Mesothelial cell of epicardium (in vitro differentiated cells): ENCODE measurements at regions not wholly inside any gene's neighbourhood (a gene's known extent, or its start where the extent isn't known, plus 50 kb on each side); places are given as distances from the start of the nearest gene placed in this dataset.
A peak's percentile ranks its signal among the peaks of the same experiment; 100 is the strongest.
"Not testable (repeated sequence)": the region's sequence is repeated elsewhere in the genome, so short reads cannot be mapped to it uniquely, and the experiment has no call there.

Experiments used
- DNase-seq, 2 experiments: peaks; one replicate each; pipeline ENCODE4 v3.0.0; 2021; ENCODE audit warnings: low spot score in 2 of 2; ENCODE audit not compliant: unreplicated experiment in 2 of 2
- H3K27ac Mint-ChIP-seq: 2 replicates; pipeline ENCODE4 v1.8.0; 2021; ENCODE audit warnings: mixed read lengths
- H3K27me3 Mint-ChIP-seq: 2 replicates; pipeline ENCODE4 v1.8.0; 2021; ENCODE audit warnings: low read depth, mixed read lengths
- H3K36me3 Mint-ChIP-seq: 2 replicates; pipeline ENCODE4 v1.8.0; 2021; ENCODE audit warnings: mixed read lengths
- H3K4me1 Mint-ChIP-seq: 2 replicates; pipeline ENCODE4 v1.8.0; 2021; ENCODE audit warnings: mixed read lengths
- H3K4me3 Mint-ChIP-seq: 2 replicates; pipeline ENCODE4 v1.8.0; 2021; ENCODE audit warnings: mild to moderate bottlenecking, moderate library complexity, mixed read lengths
- H3K9me3 Mint-ChIP-seq: 2 replicates; pipeline ENCODE4 v1.8.0; 2021; ENCODE audit warnings: mixed read lengths
- CTCF ChIP-seq: fragments of 200-600 bp; sonication (generic); IDR thresholded peaks from one replicate; pipeline ENCODE4 v1.5.0; 2021; ENCODE audit warnings: antibody characterized with exemption; ENCODE audit not compliant: unreplicated experiment

GRCh38 chr12:34257093-34257492 lies 234.8 kb downstream of the ALG10 start:
- no peak for TF ChIP-seq CTCF
- Mint-ChIP-seq H3K27ac (no peak overlapping the region), H3K4me3 (no peak overlapping the region), H3K27me3 (no peaks in the 10 kb centered on the region), H3K4me1 (no peaks in the 10 kb centered on the region), H3K9me3 (peaks cover 38% of the 10 kb centered on the region), H3K36me3 (peaks cover 3% of the 10 kb centered on the region)
- DNase-seq = no peak

GRCh38 chr12:34262140-34262539 lies 239.8 kb downstream of the ALG10 start:
- H3K4me3 Mint-ChIP-seq, H3K4me1 Mint-ChIP-seq, H3K27ac Mint-ChIP-seq, H3K27me3 Mint-ChIP-seq, DNase-seq: not testable (repeated sequence)
- H3K9me3 Mint-ChIP-seq = peaks cover 37% of the 10 kb centered on the region
- H3K36me3 Mint-ChIP-seq = peaks cover 15% of the 10 kb centered on the region

GRCh38 chr12:34264110-34264509 lies 241.8 kb downstream of the ALG10 start:
- Mint-ChIP-seq H3K27ac (no peak overlapping the region), H3K27me3 (no peaks in the 10 kb centered on the region), H3K9me3 (peaks cover 28% of the 10 kb centered on the region), H3K4me1 (no peaks in the 10 kb centered on the region), H3K4me3 (no peak overlapping the region), H3K36me3 (peaks cover 15% of the 10 kb centered on the region)
- TF ChIP-seq CTCF = no peak
- no peak for DNase-seq

DNA sequence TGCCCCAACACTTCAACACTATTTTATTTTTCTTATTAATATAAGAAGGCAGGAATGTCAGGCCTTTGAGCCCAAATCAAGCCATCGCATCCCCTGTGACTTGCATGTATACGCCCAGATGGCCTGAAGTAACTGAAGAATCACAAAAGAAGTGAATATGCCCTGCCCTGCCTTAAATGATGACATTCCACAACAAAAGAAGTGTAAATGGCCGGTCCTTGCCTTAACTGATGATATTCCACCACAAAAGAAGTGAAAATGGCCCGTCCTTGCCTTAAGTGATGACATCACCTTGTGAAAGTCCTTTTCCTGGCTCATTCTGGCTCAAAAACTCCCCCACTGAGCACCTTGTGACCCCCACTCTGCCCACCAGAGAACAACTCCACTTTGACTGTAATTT lies 251.4 kb downstream of the ALG10 start:
- not testable (repeated sequence) for H3K27me3 Mint-ChIP-seq, H3K36me3 Mint-ChIP-seq, H3K4me3 Mint-ChIP-seq, H3K4me1 Mint-ChIP-seq, H3K27ac Mint-ChIP-seq, DNase-seq
- H3K9me3 Mint-ChIP-seq = peaks cover 15% of the 10 kb centered on the region

- no peak overlapping the region for H3K27ac Mint-ChIP-seq
- no peaks in the 10 kb centered on the region for H3K4me1 Mint-ChIP-seq
- H3K4me3 Mint-ChIP-seq = no peak overlapping the region
Measured at GRCh38 chr12:34275129-34275528, 252.8 kb downstream of the ALG10 start.

DNA sequence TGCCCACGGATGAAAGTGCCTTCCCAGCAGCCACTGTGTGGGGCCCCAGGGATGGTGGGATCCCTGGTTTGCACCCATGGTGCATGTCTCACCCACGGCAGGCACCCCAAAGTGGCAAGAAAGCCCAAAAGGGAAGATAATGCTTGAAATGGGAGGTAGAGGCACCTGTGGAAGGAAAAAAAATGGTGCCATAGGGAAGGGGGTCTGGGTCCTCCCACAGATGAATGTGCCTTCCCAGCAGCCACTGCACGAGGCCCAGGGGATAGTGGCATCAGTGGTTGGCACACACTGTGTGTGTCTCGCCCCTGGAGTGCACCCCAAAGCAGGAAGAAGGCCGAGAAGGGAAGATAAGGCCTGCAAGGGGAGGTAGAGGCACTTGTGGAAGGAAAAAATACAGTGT lies 264.2 kb downstream of the ALG10 start:
- Mint-ChIP-seq H3K9me3 (peaks cover 34% of the 10 kb centered on the region), H3K4me1 (no peaks in the 10 kb centered on the region), H3K36me3 (peaks cover 1% of the 10 kb centered on the region), H3K27ac (no peak overlapping the region), H3K27me3 (no peaks in the 10 kb centered on the region), H3K4me3 (no peak overlapping the region)
- no peak for TF ChIP-seq CTCF
- peak in 1 of 2 experiments; percentile 28 for DNase-seq

More at GRCh38 chr12:34275129-34275528, 252.8 kb downstream of the ALG10 start:
- peaks cover 8% of the 10 kb centered on the region for H3K36me3 Mint-ChIP-seq
- no peak for TF ChIP-seq CTCF
- peaks cover 21% of the 10 kb centered on the region for H3K9me3 Mint-ChIP-seq
- no peak for DNase-seq
- no peaks in the 10 kb centered on the region for H3K27me3 Mint-ChIP-seq

DNA sequence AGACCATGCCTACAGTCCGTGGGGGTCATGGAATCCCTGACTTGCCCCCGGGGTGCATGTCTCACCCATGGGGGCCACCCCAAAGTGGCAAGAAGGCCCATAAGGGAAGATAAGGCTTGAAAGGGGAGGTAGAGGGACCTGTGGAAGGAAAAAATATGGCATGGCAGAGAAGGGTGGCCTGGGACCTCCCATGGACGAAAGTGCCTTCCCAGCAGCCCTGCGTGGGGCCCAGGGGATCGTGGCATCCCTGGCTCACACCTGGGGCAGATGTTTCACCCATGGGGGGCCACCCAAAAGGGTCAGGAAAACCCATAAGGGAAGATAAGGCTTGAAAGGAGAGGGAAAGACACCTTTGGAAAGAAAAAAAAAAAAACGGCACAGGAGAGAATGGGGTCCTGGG lies 264.6 kb downstream of the ALG10 start:
- H3K36me3 Mint-ChIP-seq = peaks cover 1% of the 10 kb centered on the region
- no peaks in the 10 kb centered on the region for H3K4me1 Mint-ChIP-seq
- DNase-seq = no peak
- H3K4me3 Mint-ChIP-seq = no peak overlapping the region
- no peaks in the 10 kb centered on the region for H3K27me3 Mint-ChIP-seq
- H3K9me3 Mint-ChIP-seq = peaks cover 34% of the 10 kb centered on the region
- no peak for TF ChIP-seq CTCF
- H3K27ac Mint-ChIP-seq = no peak overlapping the region
